ENCODE measurements at regions not wholly inside any gene's neighbourhood (a gene's known extent, or its start where the extent isn't known, plus 50 kb on each side); places are given as distances from the start of the nearest gene placed in this dataset.
"Not testable (repeated sequence)": the region's sequence is repeated elsewhere in the genome, so short reads cannot be mapped to it uniquely, and the experiment has no call there.

- not testable (repeated sequence) for TF ChIP-seq POLR2A (IDR thresholded peaks at IDR 0.05; ENCODE audit: low read length); GATA1 (IDR thresholded peaks at IDR 0.05; ENCODE audit: low read depth, low read length)
Measured at GRCh38 chr5:20759459-20759858, 771.5 kb upstream of the CDH18 start.
